ENCODE measurements at regions not wholly inside any gene's neighbourhood (a gene's known extent, or its start where the extent isn't known, plus 50 kb on each side); places are given as distances from the start of the nearest gene placed in this dataset.

DNA sequence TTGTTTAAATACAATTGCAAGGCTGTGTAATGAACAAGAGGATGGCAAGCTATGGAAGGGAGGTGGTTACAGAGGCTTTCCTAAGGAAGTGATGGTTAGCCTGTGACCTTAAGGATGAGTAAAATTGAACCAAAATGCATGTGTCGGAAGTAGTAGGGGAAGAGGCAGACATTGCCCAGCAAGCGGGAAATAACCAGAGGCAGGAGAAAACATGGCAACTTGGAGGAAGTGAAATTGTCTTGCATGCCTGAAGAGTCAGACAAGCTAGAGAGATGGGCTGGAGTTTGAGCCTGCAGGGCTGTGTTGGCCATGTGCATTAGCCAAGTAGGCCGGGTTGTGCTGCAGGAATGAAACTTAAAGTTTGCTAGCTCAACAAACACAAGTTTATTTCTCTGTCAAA, 96.2 kb downstream of the BTG1 start:
- no peak overlapping the region for H3K4me3 Mint-ChIP-seq
- H3K27me3 Mint-ChIP-seq: no peaks in the 10 kb centered on the region
- H3K36me3 Mint-ChIP-seq (ENCODE audit: low read depth): peaks cover 23% of the 10 kb centered on the region
- H3K9me3 Mint-ChIP-seq: peaks cover 8% of the 10 kb centered on the region
- H3K27ac Mint-ChIP-seq: no peak overlapping the region
- no peak for DNase-seq
- H3K4me1 Mint-ChIP-seq (ENCODE audit: low read depth): peaks cover 79% of the 10 kb centered on the region

DNA sequence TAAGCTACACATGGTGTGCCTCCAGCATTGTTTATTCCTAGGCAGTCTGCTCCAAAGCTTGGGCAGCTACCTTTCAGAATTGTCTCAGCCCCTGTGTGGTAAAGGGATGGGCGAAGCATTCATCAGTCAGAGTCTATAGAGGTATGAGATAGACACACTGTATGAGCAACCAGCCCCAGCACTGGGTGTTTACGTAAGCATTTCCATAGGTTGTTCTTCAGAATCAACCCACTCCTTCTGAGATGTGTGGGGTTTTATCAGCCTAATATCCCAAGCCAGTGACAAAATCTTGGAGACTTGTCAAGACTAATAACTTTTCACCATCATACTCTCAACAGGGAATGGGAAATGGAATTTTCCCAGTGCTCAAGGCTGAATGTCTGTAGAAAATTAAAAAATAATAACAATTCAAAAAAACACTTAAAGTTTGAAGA, 98.2 kb downstream of the BTG1 start:
- peak overlapping the region; percentile 59 for H3K4me3 Mint-ChIP-seq
- peaks cover 23% of the 10 kb centered on the region for H3K36me3 Mint-ChIP-seq (ENCODE audit: low read depth)
- peak overlapping the region; percentile 87 for H3K27ac Mint-ChIP-seq
- peaks cover 3% of the 10 kb centered on the region for H3K9me3 Mint-ChIP-seq
- peaks cover 88% of the 10 kb centered on the region for H3K4me1 Mint-ChIP-seq (ENCODE audit: low read depth)
- DNase-seq: no peak
- no peaks in the 10 kb centered on the region for H3K27me3 Mint-ChIP-seq

DNA sequence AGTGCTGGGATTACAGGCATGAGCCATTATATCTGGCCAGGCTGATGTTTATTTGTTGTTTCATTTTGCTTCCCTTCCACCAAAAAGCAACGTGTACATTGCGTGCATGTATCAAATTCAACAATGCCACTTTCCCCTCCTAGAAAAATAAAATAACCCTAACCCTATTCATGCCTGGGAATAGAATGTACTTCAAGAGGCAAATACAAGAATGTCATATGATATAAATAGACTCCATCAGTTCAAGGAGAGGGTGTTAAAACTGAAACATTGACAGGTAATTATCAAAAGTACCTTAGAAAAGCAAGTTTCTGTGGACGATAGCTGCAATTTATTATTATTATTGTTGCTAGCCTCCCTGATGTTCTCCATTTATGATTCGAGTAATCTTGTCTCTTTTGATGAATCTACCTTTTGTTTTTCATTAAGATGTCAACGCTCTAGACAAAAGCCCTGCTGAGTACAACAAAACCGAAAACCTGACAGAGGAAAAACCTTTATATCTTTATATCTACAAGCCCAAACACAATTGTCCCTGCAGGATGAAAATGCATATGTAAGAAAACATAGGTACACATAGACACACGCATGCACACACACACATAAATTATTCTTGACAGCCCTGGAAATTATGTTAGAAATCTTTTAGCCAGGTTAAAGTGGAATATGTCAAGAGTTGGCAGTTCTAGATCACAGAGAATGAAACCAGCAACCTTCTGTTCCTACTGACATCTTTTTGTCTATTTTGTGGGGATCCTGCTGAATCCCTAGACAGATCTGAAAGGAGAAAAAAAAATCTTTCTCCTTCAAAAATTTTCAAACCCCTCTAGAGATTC, 98.9 kb downstream of the BTG1 start:
- H3K27me3 Mint-ChIP-seq: no peaks in the 10 kb centered on the region
- DNase-seq: no peak
- H3K36me3 Mint-ChIP-seq (ENCODE audit: low read depth): peaks cover 23% of the 10 kb centered on the region
- peaks cover 87% of the 10 kb centered on the region for H3K4me1 Mint-ChIP-seq (ENCODE audit: low read depth)
- peaks cover 2% of the 10 kb centered on the region for H3K9me3 Mint-ChIP-seq
- peak overlapping the region; percentile 87 for H3K27ac Mint-ChIP-seq
- H3K4me3 Mint-ChIP-seq: peak overlapping the region; percentile 59

DNA sequence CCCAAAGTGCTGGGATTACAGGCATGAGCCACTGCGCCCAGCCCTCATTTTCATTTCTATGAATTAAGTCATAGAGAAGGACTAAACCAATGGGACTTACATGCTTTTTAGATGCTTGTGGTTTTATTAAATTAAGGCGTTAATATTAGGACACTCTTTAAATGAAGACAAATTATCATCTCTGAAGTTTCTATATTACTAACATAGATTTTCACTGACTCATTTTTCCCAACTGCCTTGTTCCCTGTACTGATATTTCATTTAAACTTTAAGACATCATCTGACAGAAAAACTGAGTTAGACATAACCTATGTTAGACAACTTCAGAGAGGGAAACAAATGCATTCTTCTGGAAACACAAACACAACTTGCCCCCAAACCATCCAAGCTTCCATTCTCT, 99.8 kb downstream of the BTG1 start:
- H3K36me3 Mint-ChIP-seq (ENCODE audit: low read depth): peaks cover 23% of the 10 kb centered on the region
- H3K9me3 Mint-ChIP-seq: no peaks in the 10 kb centered on the region
- peak overlapping the region; percentile 59 for H3K4me3 Mint-ChIP-seq
- H3K4me1 Mint-ChIP-seq (ENCODE audit: low read depth): peaks cover 86% of the 10 kb centered on the region
- H3K27me3 Mint-ChIP-seq: no peaks in the 10 kb centered on the region
- H3K27ac Mint-ChIP-seq: peak overlapping the region; percentile 87
- no peak for DNase-seq

DNA sequence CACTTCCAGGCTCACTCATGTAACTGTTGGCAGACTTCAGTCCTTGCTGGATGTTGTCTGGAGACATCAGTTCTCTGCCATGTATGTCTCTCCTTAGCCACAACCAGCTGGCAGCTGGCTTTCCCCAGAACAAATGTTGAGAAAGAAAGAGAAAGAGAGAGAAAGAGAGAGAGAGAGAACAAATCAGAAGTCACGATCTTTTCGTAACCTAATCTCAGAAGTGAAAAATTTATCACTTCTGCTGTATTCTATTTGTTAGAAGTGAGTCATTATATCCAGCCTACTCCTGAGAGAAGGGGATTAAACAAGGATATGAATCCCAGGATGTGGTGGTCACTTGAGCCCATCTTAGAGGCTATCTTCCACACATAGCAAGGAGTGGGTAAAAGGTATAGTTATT, 101.2 kb downstream of the BTG1 start:
- no peaks in the 10 kb centered on the region for H3K27me3 Mint-ChIP-seq
- no peak for DNase-seq
- H3K4me1 Mint-ChIP-seq (ENCODE audit: low read depth): peaks cover 86% of the 10 kb centered on the region
- peak overlapping the region; percentile 20 for H3K4me3 Mint-ChIP-seq
- peak overlapping the region; percentile 78 for H3K27ac Mint-ChIP-seq
- H3K9me3 Mint-ChIP-seq: no peaks in the 10 kb centered on the region
- peaks cover 17% of the 10 kb centered on the region for H3K36me3 Mint-ChIP-seq (ENCODE audit: low read depth)

DNA sequence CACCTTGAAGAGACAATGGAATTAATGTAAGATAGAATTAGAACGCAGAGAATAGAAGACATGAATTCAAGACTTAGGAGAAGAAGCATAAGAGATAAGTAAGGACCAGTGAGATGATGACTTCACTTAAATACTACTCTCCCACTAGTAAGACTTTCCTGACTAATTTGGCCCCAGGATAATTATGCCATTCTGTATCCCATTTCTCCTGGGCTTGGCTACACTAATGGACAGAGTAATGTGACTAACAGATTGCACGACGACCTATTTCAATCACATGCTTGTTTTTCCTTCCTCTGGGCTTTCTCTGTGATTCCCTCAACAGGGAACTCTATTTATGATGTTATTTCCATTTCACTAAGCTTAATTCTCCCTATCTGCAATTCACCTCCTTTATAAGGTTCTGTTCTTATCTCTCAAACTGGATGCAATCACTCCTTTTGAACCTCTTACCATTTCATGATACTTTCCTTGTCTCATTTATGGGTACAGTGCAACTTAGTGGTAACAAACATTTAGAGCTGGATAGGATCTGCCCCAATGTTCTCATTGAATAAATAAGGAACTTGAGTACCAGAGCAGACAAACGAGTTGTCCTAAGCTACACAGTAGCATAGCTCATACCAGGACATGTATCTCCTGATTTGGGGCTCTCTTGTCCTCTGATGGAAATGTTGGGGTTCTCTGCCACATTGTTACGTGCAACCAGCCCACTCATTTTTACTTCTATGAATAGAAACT, 102.7 kb downstream of the BTG1 start:
- Mint-ChIP-seq H3K27ac (peak overlapping the region; percentile 1), H3K9me3 (no peaks in the 10 kb centered on the region), H3K4me1 (ENCODE audit: low read depth) (peaks cover 87% of the 10 kb centered on the region), H3K4me3 (no peak overlapping the region), H3K36me3 (ENCODE audit: low read depth) (peaks cover 14% of the 10 kb centered on the region), H3K27me3 (no peaks in the 10 kb centered on the region)
- DNase-seq: no peak

DNA sequence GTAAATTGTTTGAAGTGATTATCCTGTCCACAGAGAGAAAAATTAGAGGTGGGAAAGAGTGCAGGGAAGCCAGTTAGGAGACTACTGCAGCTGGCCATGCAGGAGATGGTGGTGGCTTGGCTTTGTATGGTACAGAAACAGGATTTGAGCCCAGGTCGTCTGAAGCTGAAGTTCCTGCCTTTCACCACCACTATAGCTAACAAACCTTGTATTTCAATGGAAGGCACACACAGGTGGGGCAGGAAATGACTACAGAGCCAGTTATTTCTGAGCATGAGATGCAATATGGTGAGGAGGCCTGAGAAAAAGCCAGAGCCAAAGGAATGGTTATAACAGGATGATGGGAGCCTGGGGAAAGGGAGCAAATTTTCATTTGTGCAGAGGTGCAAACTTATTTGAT, 103.9 kb downstream of the BTG1 start:
- Mint-ChIP-seq H3K27ac (peak overlapping the region; percentile 15), H3K4me3 (peak overlapping the region; percentile 3), H3K9me3 (no peaks in the 10 kb centered on the region), H3K27me3 (no peaks in the 10 kb centered on the region), H3K36me3 (ENCODE audit: low read depth) (peaks cover 14% of the 10 kb centered on the region), H3K4me1 (ENCODE audit: low read depth) (peaks cover 87% of the 10 kb centered on the region)
- no peak for DNase-seq

DNA sequence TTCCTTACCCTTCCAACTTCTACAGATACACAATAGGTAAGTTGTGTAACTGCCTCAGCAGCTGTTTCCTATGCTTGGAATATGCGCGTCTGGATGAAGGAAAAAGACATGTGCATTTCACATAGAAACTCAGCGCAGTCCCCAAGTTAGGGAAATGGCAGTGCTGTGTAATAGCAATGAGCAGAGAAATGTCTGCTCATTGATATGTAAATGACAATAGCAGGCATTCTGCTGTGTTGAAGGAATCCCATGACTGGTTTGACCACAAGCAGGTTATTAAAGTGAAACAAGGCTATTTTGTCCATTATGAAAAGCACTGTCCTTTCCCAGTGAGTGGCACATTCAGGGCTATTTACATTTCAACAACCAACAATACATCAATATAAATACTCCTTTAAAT, 106.6 kb downstream of the BTG1 start:
- Mint-ChIP-seq H3K36me3 (ENCODE audit: low read depth) (no peaks in the 10 kb centered on the region), H3K9me3 (no peaks in the 10 kb centered on the region), H3K4me3 (no peak overlapping the region), H3K4me1 (ENCODE audit: low read depth) (peaks cover 88% of the 10 kb centered on the region), H3K27ac (no peak overlapping the region), H3K27me3 (no peaks in the 10 kb centered on the region)
- DNase-seq: no peak

DNA sequence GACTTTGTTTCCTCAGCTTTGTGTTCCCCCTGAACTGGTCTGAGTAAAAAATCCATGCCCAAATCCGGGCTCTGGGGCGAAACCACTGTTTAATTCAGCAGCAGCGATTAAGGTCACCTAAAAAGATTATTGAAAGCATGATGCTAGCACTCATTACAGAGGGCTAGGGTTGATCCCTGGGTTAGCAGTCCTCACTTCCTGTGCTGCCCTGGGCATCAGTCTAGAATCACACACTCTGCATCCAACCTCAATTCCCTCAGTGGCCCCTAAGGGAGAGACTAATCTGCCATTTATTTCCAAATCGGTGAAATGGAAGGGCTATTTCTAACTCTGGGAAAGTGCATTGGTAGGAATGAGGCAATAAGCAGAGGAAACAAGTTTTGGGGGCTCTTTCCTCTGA, 107.2 kb downstream of the BTG1 start:
- H3K27me3 Mint-ChIP-seq: no peaks in the 10 kb centered on the region
- no peak overlapping the region for H3K4me3 Mint-ChIP-seq

DNA sequence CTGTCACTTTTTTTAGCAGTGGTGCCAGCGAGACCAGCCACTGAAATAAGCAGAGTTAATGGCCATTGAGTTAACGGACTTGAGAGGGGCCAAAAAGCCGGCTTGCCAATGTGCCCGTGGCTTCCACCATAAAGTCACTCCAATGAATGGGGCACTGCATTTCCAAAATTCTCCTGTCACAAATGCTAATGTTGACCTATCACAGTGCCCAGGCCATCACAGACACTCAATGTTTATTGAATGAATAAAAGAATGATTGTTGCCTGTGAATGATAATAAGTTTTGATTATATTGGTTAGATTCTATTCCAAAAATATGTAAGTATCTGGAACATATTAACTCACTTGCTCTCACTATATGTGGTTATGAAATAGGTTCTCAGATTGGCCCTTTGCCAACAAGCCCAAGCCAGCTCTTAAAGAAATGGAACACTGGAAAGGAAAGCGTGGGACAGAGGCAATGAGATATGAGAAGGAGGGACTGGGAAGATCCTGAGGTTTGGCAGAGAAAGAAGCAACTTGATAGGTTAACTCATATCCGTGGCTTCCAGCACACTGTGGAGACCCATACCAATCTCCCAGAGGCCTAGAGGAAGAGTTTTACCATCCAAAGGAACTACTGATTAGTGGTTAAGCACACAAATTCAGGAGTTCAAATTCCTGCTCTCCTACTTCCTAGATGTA, 108.7 kb downstream of the BTG1 start:
- no peak for DNase-seq
- no peak overlapping the region for H3K4me3 Mint-ChIP-seq
- peaks cover 85% of the 10 kb centered on the region for H3K4me1 Mint-ChIP-seq (ENCODE audit: low read depth)
- H3K27me3 Mint-ChIP-seq: no peaks in the 10 kb centered on the region
- peaks cover 8% of the 10 kb centered on the region for H3K9me3 Mint-ChIP-seq
- H3K36me3 Mint-ChIP-seq (ENCODE audit: low read depth): peaks cover 8% of the 10 kb centered on the region
- peak overlapping the region; percentile 92 for H3K27ac Mint-ChIP-seq

More for the DNA sequence above, 107.2 kb downstream of the BTG1 start:
- Mint-ChIP-seq H3K36me3 (ENCODE audit: low read depth) (peaks cover 2% of the 10 kb centered on the region), H3K4me1 (ENCODE audit: low read depth) (peaks cover 87% of the 10 kb centered on the region), H3K9me3 (peaks cover 2% of the 10 kb centered on the region), H3K27ac (peak overlapping the region; percentile 34)
- DNase-seq: no peak

DNA sequence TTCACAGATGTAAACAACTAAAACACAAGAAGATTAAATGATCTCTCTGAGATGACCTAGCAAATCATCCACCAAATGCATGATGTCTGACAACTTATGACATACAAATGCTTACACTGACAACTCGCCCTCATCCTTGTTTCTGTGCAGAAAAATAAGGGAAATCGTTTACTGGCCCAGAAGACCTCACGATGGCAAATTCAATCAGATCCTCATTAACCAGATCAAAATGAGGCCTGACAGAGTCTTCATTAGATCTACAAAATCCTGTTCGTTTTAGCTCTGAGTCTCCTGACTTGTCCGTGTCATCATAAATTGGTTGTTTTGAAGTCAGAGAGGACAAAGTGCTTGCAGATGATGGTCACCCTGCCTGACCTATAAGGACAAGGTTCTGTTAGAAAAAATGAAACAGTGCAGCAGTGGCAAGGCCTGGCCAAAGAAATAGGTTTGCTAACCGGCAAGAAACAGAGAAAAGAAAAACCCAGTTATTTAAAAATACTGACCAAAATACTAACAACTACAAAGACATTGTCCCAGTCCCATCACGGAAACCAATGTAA, 109.5 kb downstream of the BTG1 start:
- peak overlapping the region; percentile 92 for H3K27ac Mint-ChIP-seq
- H3K27me3 Mint-ChIP-seq: no peaks in the 10 kb centered on the region
- peaks cover 8% of the 10 kb centered on the region for H3K9me3 Mint-ChIP-seq
- no peak for DNase-seq
- peaks cover 86% of the 10 kb centered on the region for H3K4me1 Mint-ChIP-seq (ENCODE audit: low read depth)
- peak overlapping the region; percentile 82 for H3K4me3 Mint-ChIP-seq
- H3K36me3 Mint-ChIP-seq (ENCODE audit: low read depth): peaks cover 8% of the 10 kb centered on the region

DNA sequence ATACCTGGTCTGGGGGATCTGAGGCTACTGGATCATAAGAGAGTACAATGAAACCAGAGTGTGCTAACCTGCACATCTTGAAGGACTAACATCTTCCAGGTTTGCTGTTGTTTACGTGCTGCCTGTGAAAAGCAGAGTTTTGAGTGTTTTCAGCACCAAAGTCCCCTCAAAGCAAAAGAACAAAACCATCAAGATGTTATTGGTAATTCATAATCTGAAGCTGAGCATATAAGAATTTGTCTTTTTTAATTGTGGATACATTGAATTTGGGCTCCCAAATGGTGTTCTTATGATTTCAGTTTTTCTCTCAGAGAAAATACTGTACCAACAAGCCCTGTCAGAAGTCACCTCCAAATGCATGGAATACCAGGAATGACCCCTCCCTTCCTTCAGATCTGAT, 110.2 kb downstream of the BTG1 start:
- no peak for DNase-seq
- peaks cover 85% of the 10 kb centered on the region for H3K4me1 Mint-ChIP-seq (ENCODE audit: low read depth)
- H3K27me3 Mint-ChIP-seq: no peaks in the 10 kb centered on the region
- peak overlapping the region; percentile 82 for H3K4me3 Mint-ChIP-seq
- H3K36me3 Mint-ChIP-seq (ENCODE audit: low read depth): peaks cover 8% of the 10 kb centered on the region
- H3K9me3 Mint-ChIP-seq: peaks cover 8% of the 10 kb centered on the region
- H3K27ac Mint-ChIP-seq: peak overlapping the region; percentile 92

DNA sequence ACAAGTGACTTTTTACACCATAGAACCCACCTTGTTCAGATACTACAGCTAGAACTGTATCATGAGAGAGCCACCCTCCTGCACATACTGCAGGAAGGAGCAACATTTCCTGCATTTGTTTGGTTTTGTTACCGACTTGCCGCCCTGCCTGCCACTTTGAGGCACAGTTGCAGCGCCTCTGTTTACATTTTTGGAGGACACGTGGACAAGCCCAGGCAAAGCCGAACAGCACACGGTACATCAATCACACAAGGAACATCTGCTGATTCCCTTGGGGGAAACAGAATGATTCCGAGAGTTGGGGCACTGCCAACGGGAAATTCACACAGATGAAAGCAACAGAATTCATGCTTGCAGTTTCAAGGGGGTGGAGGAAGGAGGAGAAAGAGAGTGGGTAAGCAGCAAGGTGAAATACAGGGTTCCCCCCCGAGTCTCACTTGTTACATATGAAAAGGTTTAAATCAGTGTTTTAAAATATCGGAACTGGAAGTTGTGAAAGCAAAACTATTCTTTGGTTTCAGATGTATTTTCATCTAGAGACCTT, 110.7 kb downstream of the BTG1 start:
- peak; percentile 59 for DNase-seq
- peak overlapping the region; percentile 92 for H3K27ac Mint-ChIP-seq
- no peaks in the 10 kb centered on the region for H3K27me3 Mint-ChIP-seq
- peaks cover 8% of the 10 kb centered on the region for H3K9me3 Mint-ChIP-seq
- H3K4me3 Mint-ChIP-seq: peak overlapping the region; percentile 82
- H3K36me3 Mint-ChIP-seq (ENCODE audit: low read depth): peaks cover 8% of the 10 kb centered on the region
- H3K4me1 Mint-ChIP-seq (ENCODE audit: low read depth): peaks cover 86% of the 10 kb centered on the region

DNA sequence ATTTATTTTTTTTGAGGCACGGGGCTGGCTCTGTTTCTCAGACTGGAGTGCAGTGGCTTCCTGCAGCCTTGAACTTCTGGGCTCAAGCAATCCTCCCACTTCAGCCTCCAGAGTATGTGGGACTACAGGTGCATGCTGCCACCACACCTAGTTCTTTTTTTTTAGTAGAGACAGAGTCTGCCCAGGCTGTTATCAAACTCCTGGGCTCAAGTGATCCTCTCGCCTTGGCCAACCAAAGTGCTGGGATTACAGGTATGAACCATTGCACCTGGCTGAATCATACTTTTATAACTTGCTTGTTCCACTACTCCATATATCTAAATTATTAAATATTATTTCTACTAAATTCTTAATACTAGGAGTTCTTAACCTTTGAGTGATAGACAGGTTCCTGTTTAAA, 111.6 kb downstream of the BTG1 start:
- Mint-ChIP-seq H3K27ac (no peak overlapping the region), H3K4me1 (ENCODE audit: low read depth) (peaks cover 90% of the 10 kb centered on the region), H3K36me3 (ENCODE audit: low read depth) (peaks cover 8% of the 10 kb centered on the region), H3K9me3 (peaks cover 8% of the 10 kb centered on the region), H3K27me3 (no peaks in the 10 kb centered on the region), H3K4me3 (no peak overlapping the region)
- DNase-seq: no peak

All from activated T-cell treated with anti-CD3 and anti-CD28 coated beads, Interleukin-2, amount 50 U/mL, for 24 hours (primary cell).